A549 (cell line): ENCODE measurements at regions not wholly inside any gene's neighbourhood (a gene's known extent, or its start where the extent isn't known, plus 50 kb on each side); places are given as distances from the start of the nearest gene placed in this dataset.
"Not testable (repeated sequence)": the region's sequence is repeated elsewhere in the genome, so short reads cannot be mapped to it uniquely, and the experiment has no call there.

Experiments
- ATAC-seq, 2 experiments: fragments of 200-7000 bp in 1 of 2; fragments of >200 bp in 1 of 2; cut with Nextera tagmentation in 1 of 2; cut with Tn5 transposase in 1 of 2; 3 replicates each; pipeline versions ENCODE4 v1.8.0 to v1.9.1; 2018 to 2020; ENCODE audit warnings: mild to moderate bottlenecking in 1 of 2, moderate library complexity in 1 of 2
- CTCF ChIA-PET: fragments of 300-600 bp; sonication (Branson Sonifier 250); formaldehyde crosslinking; extraction: SDS; loops from one replicate; lab custom pipeline; 2021; ENCODE audit warnings: antibody characterized with exemption, inconsistent platforms; lab: Yijun Ruan, JAX
- POLR2A ChIA-PET: fragments of 350-600 bp; formaldehyde crosslinking; extraction: SDS; loops from one replicate; lab custom pipeline; 2021; ENCODE audit warnings: antibody characterized with exemption, inconsistent platforms; lab: Yijun Ruan, JAX
- DNase-seq, 2 experiments: peaks; one replicate each; pipeline versions ENCODE4 v3.0.0 to v3.0.0-alpha.2; 2011 to 2016; ENCODE audit warnings: low read depth in 1 of 2, low spot score in 1 of 2
- FAIRE-seq: peaks from 2 replicates; lab custom pipeline; 2011; peaks lifted over from hg19 to GRCh38; lab: Jason Lieb, UNC
- H3K27ac ChIP-seq, 2 experiments: fragments of >200 bp; sonication (Bioruptor Twin); formaldehyde crosslinking; 3 replicates each; pipeline ENCODE4 v1.5.1; 2016 to 2017
- H3K4me1 ChIP-seq: fragments of >200 bp; sonication (Bioruptor Twin); formaldehyde crosslinking; 3 replicates; pipeline ENCODE4 v1.6.1; 2016
- H3K4me2 ChIP-seq: fragments of >200 bp; sonication (Bioruptor Twin); formaldehyde crosslinking; 3 replicates; pipeline ENCODE4 v1.6.1; 2016
- H3K4me3 ChIP-seq: fragments of >200 bp; sonication (Bioruptor Twin); formaldehyde crosslinking; 3 replicates; pipeline ENCODE4 v1.5.1; 2016
- H3K9me3 ChIP-seq: fragments of >200 bp; sonication (Bioruptor Twin); formaldehyde crosslinking; 3 replicates; pipeline ENCODE4 v1.6.1; 2016
- BCL3 ChIP-seq: fragments of >200 bp; sonication (Bioruptor Twin); formaldehyde crosslinking; IDR thresholded peaks from 3 replicates; pipeline ENCODE4 v1.6.1; 2016
- CTCF ChIP-seq: fragments of >200 bp; sonication (Bioruptor Twin); formaldehyde crosslinking; IDR thresholded peaks from 3 replicates; pipeline ENCODE4 v1.5.1; 2016
- E2F6 ChIP-seq: IDR thresholded peaks from 2 replicates; pipeline ENCODE4 v1.6.1; 2012; ENCODE audit warnings: low read depth, borderline replicate concordance
- EHF ChIP-seq: fragments of 250-450 bp; sonication (Bioruptor Pico); IDR thresholded peaks from 2 replicates; pipeline ENCODE4 v1.5.0; 2020; ENCODE audit warnings: mild to moderate bottlenecking
- FOSB ChIP-seq: fragments of 250-450 bp; sonication (Bioruptor Pico); IDR thresholded peaks from 2 replicates; pipeline ENCODE4 v1.5.0; 2020; ENCODE audit warnings: mild to moderate bottlenecking, moderate library complexity
- FOXS1 ChIP-seq: fragments of 250-450 bp; sonication (Bioruptor Pico); IDR thresholded peaks from 2 replicates; pipeline ENCODE4 v1.5.0; 2020; ENCODE audit warnings: mild to moderate bottlenecking, moderate library complexity
- GATA3 ChIP-seq: IDR thresholded peaks from 2 replicates; pipeline ENCODE4 v1.6.1; 2012; ENCODE audit warnings: borderline replicate concordance
- HOXA7 ChIP-seq: fragments of 250-450 bp; sonication (Bioruptor Pico); IDR thresholded peaks from 2 replicates; pipeline ENCODE4 v1.5.0; 2020; ENCODE audit warnings: mild to moderate bottlenecking, moderate library complexity
- HOXB13 ChIP-seq: fragments of 250-450 bp; sonication (Bioruptor Pico); IDR thresholded peaks from 2 replicates; pipeline ENCODE4 v1.5.0; 2020; ENCODE audit warnings: low read depth, mild to moderate bottlenecking, moderate library complexity
- HOXB5 ChIP-seq: fragments of 250-450 bp; sonication (Bioruptor Pico); IDR thresholded peaks from 2 replicates; pipeline ENCODE4 v1.5.0; 2020; ENCODE audit warnings: mild to moderate bottlenecking, moderate library complexity
- JUNB ChIP-seq: fragments of >200 bp; sonication (Bioruptor Twin); formaldehyde crosslinking; IDR thresholded peaks from 2 replicates; pipeline ENCODE4 v1.6.1; 2016
- KDM5A ChIP-seq: fragments of 200-600 bp; sonication (generic); IDR thresholded peaks from 2 replicates; pipeline ENCODE4 v1.6.1; 2016; ENCODE audit warnings: antibody characterized with exemption, mild to moderate bottlenecking
- MAFK ChIP-seq: fragments of 450-650 bp; IDR thresholded peaks from 2 replicates; pipeline ENCODE4 v1.6.1; 2014; ENCODE audit not compliant: partially characterized antibody
- MAZ ChIP-seq: fragments of 150-350 bp; IDR thresholded peaks from 2 replicates; pipeline ENCODE4 v1.6.1; 2014; ENCODE audit warnings: antibody characterized with exemption, low read depth, low read length, borderline replicate concordance
- MYC ChIP-seq: IDR thresholded peaks from 2 replicates; pipeline ENCODE4 v1.6.1; 2012; ENCODE audit warnings: mild to moderate bottlenecking, inconsistent platforms, low read length, improper control_type of control experiment, borderline replicate concordance
- NPAS2 ChIP-seq: fragments of 250-450 bp; sonication (Bioruptor Pico); IDR thresholded peaks from 2 replicates; pipeline ENCODE4 v1.8.0; 2022; ENCODE audit warnings: mild to moderate bottlenecking, moderate library complexity, borderline replicate concordance
- NR3C1 ChIP-seq: fragments of >200 bp; sonication (Bioruptor Twin); formaldehyde crosslinking; IDR thresholded peaks from 3 replicates; pipeline ENCODE4 v1.6.1; 2017
- PHF8 ChIP-seq: fragments of 200-600 bp; sonication (generic); IDR thresholded peaks from 2 replicates; pipeline ENCODE4 v1.6.1; 2016; ENCODE audit warnings: low read depth, mild to moderate bottlenecking, antibody characterized with exemption, moderate library complexity, borderline replicate concordance
- POLR2AphosphoS2 ChIP-seq: conservative IDR thresholded peaks from 2 replicates; pipeline ENCODE4 v1.6.1; 2012; ENCODE audit warnings: low read length, improper control_type of control experiment, inconsistent platforms
- RAD21 ChIP-seq, 2 experiments: fragments of >200 bp in 1 of 2; sonication (Bioruptor Twin) in 1 of 2; formaldehyde crosslinking in 1 of 2; IDR thresholded peaks in 1 of 2; conservative IDR thresholded peaks in 1 of 2; 2 replicates in 1 of 2; 3 replicates in 1 of 2; pipeline ENCODE4 v1.6.1; 2012 to 2018; ENCODE audit warnings: inconsistent platforms in 1 of 2
- RFX5 ChIP-seq: fragments of 450-650 bp; IDR thresholded peaks from 2 replicates; pipeline ENCODE4 v1.7.1; 2014; ENCODE audit warnings: antibody characterized with exemption, mild to moderate bottlenecking, moderate library complexity
- TP53 ChIP-seq: fragments of 250-450 bp; sonication (Bioruptor Pico); IDR thresholded peaks from 2 replicates; pipeline ENCODE4 v1.5.0; 2021; ENCODE audit warnings: mild to moderate bottlenecking, moderate library complexity
- ZFP36 ChIP-seq: fragments of 450-650 bp; IDR thresholded peaks from 2 replicates; pipeline ENCODE4 v1.6.1; 2014; ENCODE audit warnings: borderline replicate concordance; ENCODE audit not compliant: partially characterized antibody
- ZSCAN20 ChIP-seq: fragments of 250-450 bp; sonication (Bioruptor Pico); IDR thresholded peaks from 2 replicates; pipeline ENCODE4 v1.8.0; 2022; ENCODE audit warnings: mild to moderate bottlenecking, moderate library complexity
- WGBS: methylation state at CpG from one replicate; pipeline ENCODE4 v1.1.6; 2017; ENCODE audit errors: missing lambda C conversion rate; 5-methylcytosine and 5-hydroxymethylcytosine counted together

- TF ChIP-seq E2F6 (no peak), MAZ (no peak), EHF (CRISPR knock-in tag) (no peak), NPAS2 (CRISPR knock-in tag) (no peak), POLR2AphosphoS2 (no peak), HOXA7 (no peak)
These were observed 1019.0 kb downstream of the KCNMA1 start (continued) for GRCh38 chr10:76618641-76619040.

GRCh38 chr10:76618171-76618570, 1019.4 kb downstream of the KCNMA1 start:
- Histone ChIP-seq H3K4me2 (peak overlapping the region; percentile 15; the same call in 1 of the 3 replicates), H3K27ac (no peak overlapping the region), H3K9me3 (no peaks in the 10 kb centered on the region; the same call in 2 of the 3 replicates), H3K4me1 (peaks cover 8% of the 10 kb centered on the region; the same call in 2 of the 3 replicates), H3K4me3 (no peak overlapping the region)
- TF ChIP-seq RFX5 (no peak), ZFP36 (peak; percentile 6)
- no peak for ATAC-seq
- WGBS, result 37% methylated on average over 2 of the region's 2 CpGs
- no peak for FAIRE-seq
- CTCF ChIA-PET, result no interaction called here
- no peak for DNase-seq
- POLR2A ChIA-PET, result no interaction called here

- H3K4me1 ChIP-seq, H3K27ac ChIP-seq, POLR2A ChIA-PET, CTCF ChIA-PET, DNase-seq, H3K9me3 ChIP-seq, H3K4me2 ChIP-seq, H3K4me3 ChIP-seq, ATAC-seq, FAIRE-seq: not testable (repeated sequence)
- TF ChIP-seq KDM5A, result peak; percentile 15; the same call in 1 of the 2 replicates
These were observed 1020.9 kb downstream of the KCNMA1 start for GRCh38 chr10:76616666-76617065.

GRCh38 chr10:76615049-76615448, 1022.6 kb downstream of the KCNMA1 start:
- FAIRE-seq (no peak), ATAC-seq (no peak), DNase-seq (no peak)
- H3K4me2 ChIP-seq, result no peak overlapping the region
- H3K4me3 ChIP-seq, result no peak overlapping the region
- ChIA-PET POLR2A (no interaction called here), CTCF (interaction anchor here (0.9 kb wide), 1 partner anchor 16 kb away, joined by 4 read pairs; no protein-coding TSS in a partner anchor)
- peaks cover 8% of the 10 kb centered on the region; the same call in 2 of the 3 replicates for H3K4me1 ChIP-seq
- no peak overlapping the region for H3K27ac ChIP-seq
- TF ChIP-seq NR3C1 (no peak), EHF (CRISPR knock-in tag) (no peak), CTCF (no peak), FOXS1 (CRISPR knock-in tag) (no peak), BCL3 (no peak), RAD21 (conservative IDR thresholded peaks at IDR 0.05 in 1 of 2, IDR thresholded peaks at IDR 0.05 in 1 of 2) (no peak), JUNB (no peak), PHF8 (no peak), TP53 (no peak), HOXB13 (CRISPR knock-in tag) (no peak), MAFK (no peak), MYC (no peak), HOXB5 (CRISPR knock-in tag) (no peak), GATA3 (no peak), FOSB (CRISPR knock-in tag) (no peak), ZSCAN20 (CRISPR knock-in tag) (no peak), HOXA7 (no peak)
- WGBS, result 7% methylated on average over 1 of the region's 1 CpG
- no peaks in the 10 kb centered on the region for H3K9me3 ChIP-seq
